GM18508 (cell line): ENCODE measurements at regions not wholly inside any gene's neighbourhood (a gene's known extent, or its start where the extent isn't known, plus 50 kb on each side); places are given as distances from the start of the nearest gene placed in this dataset.

Experiments
- ATAC-seq: cut with Tn5 transposase; IDR thresholded peaks from one replicate; pipeline ENCODE4 v1.9.1; 2021; ENCODE audit warnings: moderate number of reproducible peaks; ENCODE audit not compliant: insufficient read depth, unreplicated experiment

DNA sequence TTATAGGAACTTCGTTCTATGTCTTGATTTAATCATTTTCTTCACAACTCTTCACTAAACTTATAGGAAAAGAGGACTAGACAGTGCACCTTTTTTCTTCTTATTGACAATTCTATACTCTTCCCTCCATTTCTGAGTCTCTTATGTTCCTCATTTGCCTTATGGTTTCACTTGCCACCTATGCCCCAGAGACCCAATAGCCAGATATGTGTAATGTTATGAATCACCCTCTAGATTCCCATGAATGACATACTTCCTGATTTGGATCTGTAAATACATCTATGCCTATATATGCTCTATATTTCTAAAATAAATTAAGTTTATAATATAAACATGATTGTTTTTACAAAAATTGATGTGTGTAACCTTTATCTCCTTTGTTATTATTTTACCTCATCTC, 514.1 kb upstream of the MEF2C start:
- ATAC-seq = peak; percentile 69

DNA sequence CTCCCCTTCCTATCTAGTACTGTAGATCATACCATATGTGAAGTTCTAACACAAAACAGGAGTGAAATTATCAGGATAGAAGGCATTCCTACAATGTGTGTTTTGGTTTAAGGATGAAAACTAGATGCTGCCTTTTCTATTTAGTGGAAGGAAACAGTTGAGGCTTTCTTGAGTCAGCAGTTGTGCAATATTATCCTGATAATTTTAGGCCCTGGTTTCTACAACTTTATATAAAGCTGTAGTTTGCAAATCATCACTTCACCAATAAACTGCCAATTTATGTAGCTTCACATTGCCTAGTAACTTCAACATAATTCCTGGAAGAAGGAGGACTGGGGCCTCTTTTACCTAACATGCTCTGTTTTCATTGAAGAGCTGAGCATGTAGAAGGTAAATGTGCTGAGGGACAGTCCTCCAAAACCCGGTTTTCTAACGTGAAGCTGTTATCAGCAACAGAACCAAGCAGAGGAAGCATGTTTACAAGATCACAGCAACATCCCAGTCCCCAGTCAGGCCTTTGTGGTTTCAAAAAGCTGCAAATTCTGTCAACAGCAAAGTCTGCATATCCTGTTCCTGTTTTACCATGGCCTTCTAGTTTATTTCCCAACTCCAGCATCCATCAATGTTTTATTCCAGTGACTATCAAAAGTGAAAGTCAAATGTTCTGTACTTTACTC, 513.4 kb upstream of the MEF2C start:
- peak; percentile 33 for ATAC-seq

DNA sequence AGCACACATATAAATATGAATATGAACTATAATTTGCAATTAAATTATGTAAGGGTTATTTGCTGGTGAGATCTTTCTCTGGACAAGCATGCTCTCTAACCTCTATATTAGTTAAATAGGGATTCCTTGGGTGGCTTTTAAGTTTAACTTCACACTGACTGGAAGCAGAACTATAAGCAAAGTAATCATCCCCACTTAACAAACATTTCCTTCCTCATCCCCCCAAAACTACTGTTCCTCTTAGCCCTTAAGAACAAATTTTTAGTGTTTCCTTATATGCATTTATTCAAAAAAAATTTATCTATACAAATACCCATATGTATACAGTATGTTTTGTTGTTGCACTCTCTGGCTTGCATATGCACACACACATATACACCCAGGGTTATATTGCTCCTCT, 512.1 kb upstream of the MEF2C start:
- no peak for ATAC-seq

DNA sequence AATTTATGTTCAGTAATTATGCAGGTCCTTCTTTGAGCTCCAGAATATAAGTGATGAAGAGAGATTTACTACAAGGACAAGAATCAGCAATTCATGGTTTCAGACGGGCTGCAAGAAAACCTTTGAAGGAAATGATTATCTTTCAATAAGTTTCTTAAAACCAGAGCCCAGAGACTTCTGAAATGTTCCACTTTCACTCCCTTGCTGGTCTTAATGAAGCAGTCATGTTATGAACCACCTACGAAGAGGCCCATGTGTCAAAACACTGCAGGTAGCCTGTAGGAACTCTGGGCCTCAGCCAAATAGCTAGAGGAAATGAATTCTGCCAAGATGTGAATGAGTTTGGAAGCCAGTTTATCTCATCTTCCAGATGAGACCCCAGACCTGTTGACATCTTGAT, 505.9 kb upstream of the MEF2C start:
- no peak for ATAC-seq

- ATAC-seq = no peak
Measured at GRCh38 chr5:89384391-89384790, 501.4 kb upstream of the MEF2C start.

- no peak for ATAC-seq
Measured at GRCh38 chr5:89380635-89381034, 497.7 kb upstream of the MEF2C start.

- no peak for ATAC-seq
Measured at GRCh38 chr5:89377767-89378455, 494.9 kb upstream of the MEF2C start.

GRCh38 chr5:89374818-89375521, 492.0 kb upstream of the MEF2C start:
- ATAC-seq = no peak

- no peak for ATAC-seq
Measured at GRCh38 chr5:89374144-89374784, 491.3 kb upstream of the MEF2C start.

GRCh38 chr5:89372176-89372575, 489.2 kb upstream of the MEF2C start:
- no peak for ATAC-seq

- no peak for ATAC-seq
Measured at GRCh38 chr5:89371646-89372045, 488.7 kb upstream of the MEF2C start.

GRCh38 chr5:89359046-89359445, 476.1 kb upstream of the MEF2C start:
- ATAC-seq = no peak

DNA sequence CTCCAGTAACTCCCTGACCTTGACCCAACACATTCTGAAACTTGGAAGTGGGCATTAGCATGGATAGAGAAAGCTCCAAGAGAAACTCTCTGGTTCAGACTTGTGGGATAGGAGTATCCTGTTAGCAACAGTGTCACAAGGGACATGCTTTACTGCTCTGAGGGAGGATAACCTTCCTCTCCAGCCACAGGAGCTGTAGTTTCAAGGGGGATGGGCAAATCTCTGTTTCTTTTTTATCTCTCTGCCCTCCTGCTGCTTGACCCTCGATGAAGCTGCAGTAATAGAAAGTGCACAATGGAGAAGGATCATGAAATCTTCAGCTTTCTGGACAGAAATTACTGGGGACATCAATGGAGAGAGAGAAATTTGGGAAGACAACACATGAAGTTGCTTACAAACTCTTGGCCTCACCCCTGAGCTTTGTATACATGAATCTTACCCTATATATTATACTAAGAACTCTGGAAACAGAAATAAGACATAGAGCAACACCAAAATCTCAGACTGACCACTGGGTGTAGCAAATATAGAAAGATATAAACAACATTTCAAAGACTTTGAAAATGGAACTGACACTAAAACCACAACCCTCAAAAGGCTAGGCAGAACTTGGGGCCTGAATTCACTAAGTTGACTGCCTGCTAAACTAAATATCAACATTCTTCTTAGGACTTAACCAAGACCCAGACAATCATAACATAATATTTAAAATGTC, 471.0 kb upstream of the MEF2C start:
- ATAC-seq = no peak

DNA sequence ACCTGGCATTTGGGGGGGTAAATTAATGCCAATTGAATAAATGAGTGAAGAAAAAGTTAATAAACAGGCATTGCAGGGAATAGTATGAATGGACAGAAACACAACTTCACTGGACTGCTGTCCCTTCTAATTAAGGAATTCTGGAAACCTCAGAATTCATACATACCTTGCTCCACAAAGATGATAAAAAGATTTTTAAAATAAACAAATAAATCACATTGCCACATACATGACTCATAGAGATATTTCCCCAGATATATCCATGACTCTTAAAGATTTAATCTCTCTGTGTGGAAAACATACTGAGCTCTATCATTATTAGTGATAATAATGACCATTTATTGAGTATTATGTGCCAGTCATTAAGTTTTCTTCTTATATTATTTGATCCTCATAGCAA, 469.0 kb upstream of the MEF2C start:
- ATAC-seq = no peak

GRCh38 chr5:89351222-89351621, 468.2 kb upstream of the MEF2C start:
- no peak for ATAC-seq

DNA sequence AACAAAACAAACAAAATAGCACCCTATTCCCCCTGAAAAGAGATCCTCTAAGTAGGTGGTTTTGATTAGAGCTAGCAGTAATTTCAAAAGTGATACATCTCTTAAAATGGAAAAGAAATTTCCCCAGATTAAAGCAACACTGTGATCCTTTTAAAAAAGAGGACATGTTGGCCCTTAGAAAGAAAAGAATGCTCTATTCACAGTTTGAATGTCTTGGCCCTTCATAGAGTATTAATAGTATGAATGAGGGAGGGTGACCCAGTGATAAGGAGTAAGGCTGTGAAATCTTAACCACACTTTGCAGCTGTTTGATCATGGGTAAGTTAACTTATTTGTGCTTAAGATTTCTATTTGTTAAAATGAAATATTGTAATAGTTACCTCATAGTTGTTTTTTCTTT, 467.7 kb upstream of the MEF2C start:
- ATAC-seq = no peak

- no peak for ATAC-seq
Measured at GRCh38 chr5:89349246-89349980, 466.4 kb upstream of the MEF2C start.

- ATAC-seq = no peak
Measured at GRCh38 chr5:89346573-89346972, 463.6 kb upstream of the MEF2C start.

- peak; percentile 86 for ATAC-seq
Measured at GRCh38 chr5:89343666-89344065, 460.7 kb upstream of the MEF2C start.
